ENCODE measurements at regions not wholly inside any gene's neighbourhood (a gene's known extent, or its start where the extent isn't known, plus 50 kb on each side); places are given as distances from the start of the nearest gene placed in this dataset.
A peak's percentile ranks its signal among the peaks of the same experiment; 100 is the strongest.

GRCh38 chr2:166627893-166628292 is 133.8 kb upstream of the SCN7A start:
- Histone ChIP-seq H3K4me1 (ENCODE audit: insufficient read depth, low read length, poor library complexity, severe bottlenecking) (no peaks in the 10 kb centered on the region), H3K4me3 (ENCODE audit: low read depth, low read length, poor library complexity, severe bottlenecking) (no peak overlapping the region), H3K36me3 (ENCODE audit: insufficient read depth, low read length, poor library complexity, severe bottlenecking) (no peaks in the 10 kb centered on the region), H3K9me3 (ENCODE audit: low read depth, low read length, poor library complexity, severe bottlenecking) (no peaks in the 10 kb centered on the region), H3K27ac (ENCODE audit: low read depth, low read length, poor library complexity, severe bottlenecking) (no peak overlapping the region), H3K27me3 (replicated peaks; ENCODE audit: insufficient read depth, low read depth, low read length, poor library complexity) (no peaks in the 10 kb centered on the region)
- BruUV-seq (replicated peaks) = no TSS peak
- ChIA-PET CTCF (no interaction called here), POLR2A (ENCODE audit: low non-redundant PET) (no interaction called here)
- no peak for DNase-seq (ENCODE audit: low spot score)
- TF ChIP-seq CTCF (conservative IDR thresholded peaks at IDR 0.05; ENCODE audit: low read depth, low read length) (0 out of 2 replicates have a peak, but pooled peaks have one; percentile 15), EZH2 (IDR thresholded peaks at IDR 0.05; ENCODE audit: borderline replicate concordance, low read depth, low read length, poor library complexity, severe bottlenecking) (no peak)
- intact Hi-C loops (cut with micrococcal nuclease; ENCODE audit: unreplicated experiment) = no loop called here

GRCh38 chr2:166625670-166626069 is 131.6 kb upstream of the SCN7A start:
- CTCF ChIA-PET = no interaction called here
- H3K36me3 ChIP-seq (ENCODE audit: insufficient read depth, low read length, poor library complexity, severe bottlenecking) = no peaks in the 10 kb centered on the region
- no peak overlapping the region for H3K27ac ChIP-seq (ENCODE audit: low read depth, low read length, poor library complexity, severe bottlenecking)
- H3K27me3 ChIP-seq (replicated peaks; ENCODE audit: insufficient read depth, low read depth, low read length, poor library complexity) = no peaks in the 10 kb centered on the region
- no peak overlapping the region for H3K4me3 ChIP-seq (ENCODE audit: low read depth, low read length, poor library complexity, severe bottlenecking)
- intact Hi-C loops (cut with micrococcal nuclease; ENCODE audit: unreplicated experiment) = no loop called here
- no peaks in the 10 kb centered on the region for H3K9me3 ChIP-seq (ENCODE audit: low read depth, low read length, poor library complexity, severe bottlenecking)
- POLR2A ChIA-PET (ENCODE audit: low non-redundant PET) = no interaction called here
- no peak for TF ChIP-seq CTCF (conservative IDR thresholded peaks at IDR 0.05; ENCODE audit: low read depth, low read length)
- TF ChIP-seq EZH2 (IDR thresholded peaks at IDR 0.05; ENCODE audit: borderline replicate concordance, low read depth, low read length, poor library complexity, severe bottlenecking) = no peak
- DNase-seq (ENCODE audit: low spot score) = no peak
- BruUV-seq (replicated peaks) = no TSS peak
- no peaks in the 10 kb centered on the region for H3K4me1 ChIP-seq (ENCODE audit: insufficient read depth, low read length, poor library complexity, severe bottlenecking)

GRCh38 chr2:166614503-166614902 is 120.5 kb upstream of the SCN7A start:
- intact Hi-C loops (cut with micrococcal nuclease; ENCODE audit: unreplicated experiment) = no loop called here
- Histone ChIP-seq H3K4me1 (ENCODE audit: insufficient read depth, low read length, poor library complexity, severe bottlenecking) (no peaks in the 10 kb centered on the region), H3K4me3 (ENCODE audit: low read depth, low read length, poor library complexity, severe bottlenecking) (no peak overlapping the region), H3K27me3 (replicated peaks; ENCODE audit: insufficient read depth, low read depth, low read length, poor library complexity) (no peaks in the 10 kb centered on the region), H3K36me3 (ENCODE audit: insufficient read depth, low read length, poor library complexity, severe bottlenecking) (no peaks in the 10 kb centered on the region), H3K9me3 (ENCODE audit: low read depth, low read length, poor library complexity, severe bottlenecking) (no peaks in the 10 kb centered on the region), H3K27ac (ENCODE audit: low read depth, low read length, poor library complexity, severe bottlenecking) (no peak overlapping the region)
- no TSS peak for BruUV-seq (replicated peaks)
- DNase-seq (ENCODE audit: low spot score) = no peak
- ChIA-PET POLR2A (ENCODE audit: low non-redundant PET) (no interaction called here), CTCF (no interaction called here)
- no peak for TF ChIP-seq EZH2 (IDR thresholded peaks at IDR 0.05; ENCODE audit: borderline replicate concordance, low read depth, low read length, poor library complexity, severe bottlenecking)
- no peak for TF ChIP-seq CTCF (conservative IDR thresholded peaks at IDR 0.05; ENCODE audit: low read depth, low read length)
